AG08396 (cell line): ENCODE measurements at regions not wholly inside any gene's neighbourhood (a gene's known extent, or its start where the extent isn't known, plus 50 kb on each side); places are given as distances from the start of the nearest gene placed in this dataset.

Experiments used
- DNase-seq: peaks from one replicate; pipeline ENCODE4 v3.0.0; 2012; ENCODE audit warnings: low spot score, mixed read lengths

GRCh38 chr2:189267925-189268579 is 88.5 kb upstream of the COL5A2 start:
- DNase-seq, result peak; percentile 34

DNA sequence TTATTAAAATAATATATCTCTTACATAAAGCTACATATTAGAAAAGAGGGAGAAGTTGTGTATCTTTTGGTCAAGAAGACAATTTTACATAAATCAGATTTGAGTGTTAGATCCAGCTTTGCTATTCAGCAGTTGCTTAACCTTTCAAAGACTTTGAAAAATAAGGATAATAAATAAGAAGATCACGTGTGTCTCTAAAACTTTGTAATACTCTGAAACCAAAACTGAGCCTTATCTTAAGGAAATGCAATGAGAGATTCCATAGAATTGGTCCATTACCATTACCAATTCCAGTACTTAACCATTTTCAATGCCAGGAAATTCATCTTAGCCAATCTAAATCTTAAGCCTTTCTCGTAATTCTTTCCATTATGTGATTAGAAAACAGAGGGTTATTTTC is 89.2 kb upstream of the COL5A2 start:
- DNase-seq, result no peak

GRCh38 chr2:189273734-189274133 is 94.2 kb upstream of the COL5A2 start:
- no peak for DNase-seq

- no peak for DNase-seq
Observed at GRCh38 chr2:189274361-189274760, 94.8 kb upstream of the COL5A2 start.

- no peak for DNase-seq
Observed at GRCh38 chr2:189276277-189276676, 96.7 kb upstream of the COL5A2 start.

DNA sequence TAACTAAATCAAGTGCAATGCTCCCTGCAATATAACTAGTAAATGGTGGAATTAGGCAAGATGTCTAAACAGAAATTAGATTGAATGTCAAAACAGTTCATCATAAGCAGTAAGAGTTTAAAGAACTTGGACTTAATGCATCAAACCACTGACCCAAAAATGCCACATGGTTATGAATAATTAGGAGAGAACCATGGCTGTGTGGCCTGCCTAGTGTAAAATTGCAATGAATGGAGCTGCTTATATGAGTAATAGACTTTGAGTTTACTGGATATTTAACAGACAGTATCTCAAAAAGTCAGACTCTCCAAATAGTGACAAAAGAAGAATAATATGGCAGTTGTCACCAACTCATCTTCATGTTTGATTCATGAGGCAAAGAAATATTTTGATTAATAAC is 101.6 kb upstream of the COL5A2 start:
- no peak for DNase-seq

DNA sequence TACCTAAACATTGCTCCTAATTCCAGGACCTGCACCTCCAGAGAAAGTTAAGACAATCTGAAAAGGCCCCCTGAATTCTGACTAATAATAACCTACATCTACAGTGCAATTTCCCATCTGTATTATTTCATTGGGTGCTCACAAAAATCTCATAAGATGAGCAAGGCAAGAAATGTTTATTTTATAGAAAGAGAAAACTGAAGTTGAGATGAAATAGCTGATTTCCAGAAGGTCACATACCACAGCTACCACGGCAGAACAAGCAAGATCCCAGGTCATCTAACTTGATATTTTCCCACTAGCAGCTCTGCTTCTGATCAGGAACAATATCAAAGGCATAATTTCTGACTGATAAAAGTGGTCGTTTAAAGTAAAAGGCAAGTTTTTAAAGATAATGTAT is 105.8 kb upstream of the COL5A2 start:
- no peak for DNase-seq

GRCh38 chr2:189285962-189286645 is 106.5 kb upstream of the COL5A2 start:
- DNase-seq, result peak; percentile 35

GRCh38 chr2:189287363-189287762 is 107.8 kb upstream of the COL5A2 start:
- no peak for DNase-seq

DNA sequence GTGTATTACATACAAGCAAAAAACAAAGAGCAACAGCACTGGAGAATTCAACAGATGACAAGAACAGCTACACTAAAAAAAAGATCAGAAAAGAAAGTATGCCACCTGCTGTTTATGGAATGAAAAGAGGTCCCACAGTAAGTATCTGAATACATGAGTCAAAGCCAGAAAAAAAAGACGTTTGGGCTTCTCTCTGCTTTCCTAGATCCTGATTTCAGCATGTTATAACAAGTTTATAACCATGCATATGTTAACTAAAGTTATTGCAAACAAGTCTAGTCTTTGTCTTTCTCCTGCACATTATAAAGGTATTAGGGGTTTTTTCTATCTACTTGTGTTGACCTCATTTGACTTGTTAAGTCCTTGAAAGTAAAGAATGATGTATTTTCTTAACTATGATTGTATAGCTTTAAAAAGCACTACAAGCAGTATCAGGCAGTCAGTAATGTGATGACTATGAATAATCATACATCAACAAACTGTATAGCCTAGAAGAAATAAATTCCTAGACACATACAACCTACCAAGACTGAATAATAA is 108.5 kb upstream of the COL5A2 start:
- no peak for DNase-seq

GRCh38 chr2:189291460-189291859 is 111.9 kb upstream of the COL5A2 start:
- DNase-seq, result no peak

- DNase-seq, result no peak
Observed at GRCh38 chr2:189293164-189293563, 113.6 kb upstream of the COL5A2 start.

GRCh38 chr2:189297446-189297845 is 117.9 kb upstream of the COL5A2 start:
- DNase-seq, result no peak

GRCh38 chr2:189298038-189298437 is 118.5 kb upstream of the COL5A2 start:
- no peak for DNase-seq

DNA sequence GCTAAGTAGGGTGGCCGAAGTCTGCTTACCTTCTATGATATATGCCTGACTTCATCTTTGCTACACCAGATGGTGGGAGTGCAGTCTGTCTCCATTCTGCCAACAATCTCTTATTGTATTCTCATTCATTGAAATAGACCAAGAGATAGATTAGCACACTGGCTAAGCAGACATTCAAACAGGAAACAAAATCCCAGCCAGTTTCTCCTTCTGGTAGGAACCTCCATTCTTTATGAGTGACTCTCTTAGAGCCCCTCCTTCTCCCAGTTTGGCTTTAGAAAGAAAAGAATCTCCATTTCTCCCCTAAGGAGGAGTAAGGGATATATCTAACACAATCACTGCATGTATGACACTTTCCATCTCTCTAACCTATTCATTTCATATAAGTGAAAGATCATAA is 118.9 kb upstream of the COL5A2 start:
- DNase-seq, result no peak

DNA sequence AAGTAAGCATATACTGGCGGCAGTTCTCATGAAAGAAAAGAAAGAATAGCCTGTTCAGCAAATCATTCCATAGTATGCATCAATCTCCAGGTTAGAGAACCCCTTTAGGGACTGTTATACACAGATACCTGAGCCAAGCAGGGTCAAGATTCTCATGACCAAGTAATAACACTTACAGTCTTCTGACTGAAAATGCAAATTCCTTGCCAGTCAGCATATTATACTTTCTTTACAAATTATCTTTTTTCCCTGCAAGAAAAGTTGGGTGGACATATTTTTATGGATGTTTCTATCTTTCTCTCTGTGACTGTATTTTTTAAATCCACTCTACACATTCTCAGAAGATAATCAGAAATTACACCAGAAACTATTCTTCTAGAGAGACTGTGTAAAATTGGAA is 120.4 kb upstream of the COL5A2 start:
- no peak for DNase-seq

DNA sequence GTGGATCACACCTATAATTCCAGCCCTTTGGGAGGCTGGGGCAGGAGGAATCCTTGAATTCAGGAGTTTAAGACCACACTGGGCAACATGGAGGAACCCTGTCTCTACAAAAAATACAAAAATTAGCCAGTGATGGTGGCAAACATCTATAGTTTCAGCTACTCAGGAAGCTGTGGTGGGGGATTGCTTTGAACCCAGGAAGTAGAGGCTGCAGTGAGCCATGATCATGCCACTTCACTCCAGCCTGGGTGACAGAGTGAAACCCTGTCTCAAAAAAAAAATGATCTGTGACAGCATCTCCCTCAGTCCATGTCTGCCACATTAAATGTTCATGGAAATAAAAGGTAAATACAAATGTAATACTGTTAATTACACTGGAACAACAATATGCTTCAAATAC is 121.4 kb upstream of the COL5A2 start:
- no peak for DNase-seq

DNA sequence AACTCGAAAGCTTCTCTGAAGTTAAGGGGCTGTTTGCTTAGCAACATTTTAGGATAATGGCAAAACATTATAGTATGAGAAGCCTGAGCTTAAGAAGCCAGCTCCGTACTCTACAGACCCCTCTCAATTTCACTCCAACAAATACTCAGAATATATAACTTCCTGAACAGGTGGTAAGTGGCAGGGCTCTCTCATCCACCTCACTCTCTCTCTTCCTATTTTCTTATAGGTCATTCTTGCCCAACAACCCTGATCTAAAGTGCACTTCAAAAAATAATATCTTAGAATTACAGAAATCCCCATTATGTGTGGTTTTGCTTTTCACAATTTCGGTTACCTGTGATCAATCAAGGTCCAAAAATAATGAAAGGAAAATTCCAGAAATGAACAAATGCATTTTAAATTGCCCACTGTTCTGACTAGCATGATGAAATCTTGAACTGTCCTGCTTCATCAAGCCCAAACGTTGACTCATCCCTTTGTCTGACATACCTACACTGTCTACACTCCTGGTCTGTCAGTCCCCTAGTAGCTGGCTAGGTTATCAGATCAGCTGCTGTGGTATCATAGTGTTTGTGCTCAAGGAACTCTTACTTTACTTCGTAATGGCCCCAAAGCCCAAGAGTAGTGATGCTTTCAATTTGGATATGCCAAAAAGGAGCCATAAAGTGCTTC is 122.8 kb upstream of the COL5A2 start:
- no peak for DNase-seq

GRCh38 chr2:189304360-189304759 is 124.8 kb upstream of the COL5A2 start:
- no peak for DNase-seq

GRCh38 chr2:189305291-189305943 is 125.9 kb upstream of the COL5A2 start:
- no peak for DNase-seq

GRCh38 chr2:189306525-189306924 is 127.0 kb upstream of the COL5A2 start:
- no peak for DNase-seq

GRCh38 chr2:189308056-189308790 is 128.7 kb upstream of the COL5A2 start:
- no peak for DNase-seq
